Endothelial cell of umbilical vein (primary cell): ENCODE measurements at regions not wholly inside any gene's neighbourhood (a gene's known extent, or its start where the extent isn't known, plus 50 kb on each side); places are given as distances from the start of the nearest gene placed in this dataset.

ENCODE experiments used
- BruUV-seq: library from RNA; stranded (reverse); fragments of 400-500 nt; replicated peaks from 2 replicates; lab custom pipeline; 2021; lab: Mats Ljungman, UMichigan
- CTCF ChIA-PET: fragments of 300-600, 350-600 bp; sonication (Branson Sonifier 250); formaldehyde crosslinking; loops from one replicate; lab custom pipeline; 2021; ENCODE audit warnings: antibody characterized with exemption, inconsistent platforms; lab: Charles Lee
- POLR2A ChIA-PET: fragments of 300-600, 350-600 bp; sonication (Branson Sonifier 250); formaldehyde crosslinking; loops from one replicate; lab custom pipeline; 2021; ENCODE audit warnings: antibody characterized with exemption, inconsistent platforms; lab: Charles Lee
- DNase-seq: peaks from one replicate; pipeline ENCODE4 v3.0.0-alpha.2; 2011; ENCODE audit warnings: low read depth, low spot score
- FAIRE-seq: peaks from 2 replicates; lab custom pipeline; 2011; peaks lifted over from hg19 to GRCh38; lab: Jason Lieb, UNC
- H2AFZ ChIP-seq: 2 replicates; pipeline ENCODE4 v1.6.0; 2012; ENCODE audit warnings: low read depth, low read length, control low read depth, inconsistent platforms
- H3K27ac ChIP-seq: 2 replicates; pipeline ENCODE4 v1.5.1; 2011; ENCODE audit warnings: low read depth, mild to moderate bottlenecking, control low read depth, low read length, moderate library complexity; ENCODE audit not compliant: insufficient read depth
- H3K27me3 ChIP-seq, 2 experiments: 2 replicates each; pipeline versions ENCODE4 v1.6.0 to v1.6.1; 2011; ENCODE audit warnings: low read length in 2 of 2, mixed read lengths in 1 of 2; ENCODE audit not compliant: control insufficient read depth in 2 of 2, insufficient read depth in 2 of 2
- H3K36me3 ChIP-seq, 2 experiments: 2 replicates in 1 of 2; 3 replicates in 1 of 2; pipeline ENCODE4 v1.5.1; 2011; ENCODE audit warnings: low read length in 2 of 2, mild to moderate bottlenecking in 1 of 2, moderate library complexity in 1 of 2; ENCODE audit not compliant: control insufficient read depth in 2 of 2, insufficient read depth in 2 of 2; ENCODE audit errors: extremely low read depth in 1 of 2
- H3K4me1 ChIP-seq: 3 replicates; pipeline ENCODE4 v1.5.1; 2011; ENCODE audit warnings: mild to moderate bottlenecking, low read length; ENCODE audit not compliant: control insufficient read depth, insufficient read depth; ENCODE audit errors: extremely low read depth
- H3K4me2 ChIP-seq: 2 replicates; pipeline ENCODE4 v1.6.1; 2011; ENCODE audit warnings: low read length, control low read depth, mixed read lengths; ENCODE audit not compliant: insufficient read depth
- H3K4me3 ChIP-seq, 3 experiments: fragments of 200-600 bp in 1 of 3; sonication (generic), shearing (Covaris generic) in 1 of 3; replicated peaks in 1 of 3; 2 replicates each; pipeline ENCODE4 v1.5.1; 2011 to 2016; ENCODE audit warnings: control low read depth in 3 of 3, low read length in 3 of 3, mild to moderate bottlenecking in 2 of 3, inconsistent platforms in 1 of 3, low read depth in 1 of 3, moderate library complexity in 1 of 3; ENCODE audit not compliant: insufficient read depth in 1 of 3
- H3K79me2 ChIP-seq: 2 replicates; pipeline ENCODE4 v1.6.0; 2012; ENCODE audit warnings: low read length, inconsistent platforms; ENCODE audit not compliant: control insufficient read depth, insufficient read depth
- H3K9ac ChIP-seq: replicated peaks from 2 replicates; pipeline ENCODE3; 2011; ENCODE audit warnings: low read length, control low read depth; ENCODE audit not compliant: insufficient read depth; ENCODE audit errors: extremely low read depth
- H3K9me1 ChIP-seq: replicated peaks from 3 replicates; pipeline ENCODE4 v1.6.0; 2011; ENCODE audit warnings: mild to moderate bottlenecking, low read length; ENCODE audit not compliant: control insufficient read depth, insufficient read depth; ENCODE audit errors: extremely low read depth
- H3K9me3 ChIP-seq: replicated peaks from 2 replicates; pipeline ENCODE4 v1.5.1; 2012; ENCODE audit warnings: low read length, inconsistent platforms; ENCODE audit not compliant: control insufficient read depth, insufficient read depth
- H4K20me1 ChIP-seq: replicated peaks from 2 replicates; pipeline ENCODE3; 2011; ENCODE audit warnings: mild to moderate bottlenecking, low read length; ENCODE audit not compliant: control insufficient read depth, insufficient read depth; ENCODE audit errors: extremely low read depth
- CTCF ChIP-seq, 2 donors: IDR thresholded peaks; 1 replicate in 1 of 2; 2 replicates in 1 of 2; pipeline ENCODE4 v1.5.1; 2011; ENCODE audit warnings: low read length in 2 of 2, mild to moderate bottlenecking in 2 of 2, moderate library complexity in 2 of 2, control low read depth in 1 of 2, inconsistent platforms in 1 of 2, low read depth in 1 of 2; ENCODE audit not compliant: insufficient read depth in 1 of 2; ENCODE audit errors: extremely low read depth in 1 of 2
- EZH2 ChIP-seq: IDR thresholded peaks from 2 replicates; pipeline ENCODE4 v1.6.1; 2012; ENCODE audit warnings: borderline replicate concordance, low read depth, mild to moderate bottlenecking, moderate library complexity, low read length, inconsistent platforms; ENCODE audit not compliant: severe bottlenecking
- GATA2 ChIP-seq: IDR thresholded peaks from 2 replicates; pipeline ENCODE4 v1.7.0; 2011; ENCODE audit warnings: low read depth, mild to moderate bottlenecking, moderate library complexity, mixed read lengths, low read length; ENCODE audit not compliant: insufficient read length, insufficient read depth
- MAX ChIP-seq: IDR thresholded peaks from 2 replicates; pipeline ENCODE4 v1.6.1; 2011; ENCODE audit not compliant: insufficient read depth, insufficient read length
- MYC ChIP-seq: IDR thresholded peaks from one replicate; pipeline ENCODE4 v1.6.1; 2011; ENCODE audit warnings: mild to moderate bottlenecking, low read depth, low read length
- POLR2A ChIP-seq: IDR thresholded peaks from 2 replicates; pipeline ENCODE4 v1.6.1; 2012; ENCODE audit warnings: low read depth, mild to moderate bottlenecking, control low read depth, low read length
- POLR2AphosphoS5 ChIP-seq: IDR thresholded peaks from 2 replicates; pipeline ENCODE4 v1.6.1; 2012; ENCODE audit warnings: low read depth, mild to moderate bottlenecking, control low read depth, low read length, moderate library complexity; ENCODE audit not compliant: insufficient read depth
- dilution Hi-C: fragments of 300-500 bp; cut with MboI; formaldehyde crosslinking; loops from one replicate; pipeline ENCODE4 v1.15.0; 2019; ENCODE audit warnings: low sequenced_read_pairs; ENCODE audit not compliant: extremely low pct_ligation_motif_present
- intact Hi-C: fragments of 100-400 bp; cut with micrococcal nuclease; formaldehyde crosslinking; loops from one replicate; pipeline ENCODE4 v1.10.0; 2022

GRCh38 chr6:156557911-156558259 lies 219.3 kb upstream of the ARID1B start:
- FAIRE-seq (no peak), DNase-seq (no peak)
- Histone ChIP-seq H2AFZ (no peak overlapping the region), H3K9me3 (no peaks in the 10 kb centered on the region), H3K79me2 (no peaks in the 10 kb centered on the region), H3K27me3 (no peaks in the 10 kb centered on the region), H3K4me1 (no peaks in the 10 kb centered on the region), H3K9ac (no peak overlapping the region), H4K20me1 (no peaks in the 10 kb centered on the region), H3K9me1 (no peaks in the 10 kb centered on the region), H3K4me2 (no peak overlapping the region), H3K36me3 (no peaks in the 10 kb centered on the region), H3K27ac (no peak overlapping the region), H3K4me3 (no peak overlapping the region)
- CTCF ChIA-PET, result no interaction called here
- dilution Hi-C loops, result no loop called here
- intact Hi-C loops, result no loop called here
- BruUV-seq, result no TSS peak
- no peak for TF ChIP-seq POLR2A
- no peak for TF ChIP-seq MAX
- TF ChIP-seq MYC, result no peak
- TF ChIP-seq POLR2AphosphoS5, result no peak
- no peak for TF ChIP-seq EZH2
- TF ChIP-seq GATA2, result no peak
- TF ChIP-seq CTCF (IDR thresholded peaks at IDR 0.05; ENCODE audit: extremely low read depth in 1 of 2, insufficient read depth in 1 of 2, low read depth in 1 of 2, low read length in 2 of 2), result no peak
- POLR2A ChIA-PET, result no interaction called here
